CD4-positive, alpha-beta T cell (primary cell): ENCODE measurements at regions not wholly inside any gene's neighbourhood (a gene's known extent, or its start where the extent isn't known, plus 50 kb on each side); places are given as distances from the start of the nearest gene placed in this dataset.

Source experiments
- ATAC-seq: fragments of 200-7000 bp; cut with Tn5 transposase; one replicate; pipeline ENCODE4 v1.10.0; 2022; ENCODE audit warnings: mild to moderate bottlenecking; ENCODE audit not compliant: poor library complexity
- CTCF ChIA-PET: fragments of 350-600 bp; sonication (Branson Sonifier 250); formaldehyde crosslinking; loops from one replicate; lab custom pipeline; 2021; ENCODE audit warnings: antibody characterized with exemption, inconsistent platforms; lab: Charles Lee
- POLR2A ChIA-PET: fragments of 350-600 bp; sonication (Branson Sonifier 250); formaldehyde crosslinking; loops from one replicate; lab custom pipeline; 2021; ENCODE audit warnings: antibody characterized with exemption, inconsistent platforms; lab: Charles Lee
- DNase-seq, 14 experiments: peaks; one replicate each; pipeline ENCODE4 v3.0.0-alpha.2; 2013 to 2020; ENCODE audit warnings: mixed read lengths in 2 of 14
- H3K27ac ChIP-seq, 2 donors: one replicate each; pipeline versions ENCODE4 v1.5.1 to v1.7.0; 2013; ENCODE audit warnings: low read length in 2 of 2, low read depth in 1 of 2, mild to moderate bottlenecking in 1 of 2
- H3K27me3 ChIP-seq, 2 experiments: 1 replicate in 1 of 2; 2 replicates in 1 of 2; pipeline versions ENCODE4 v1.6.1 to v1.7.0; 2013; ENCODE audit warnings: low read length in 2 of 2, control low read depth in 1 of 2, mild to moderate bottlenecking in 1 of 2, moderate library complexity in 1 of 2; ENCODE audit not compliant: insufficient read depth in 2 of 2, control insufficient read depth in 1 of 2
- H3K36me3 ChIP-seq: one replicate; pipeline ENCODE4 v1.6.1; 2013; ENCODE audit warnings: low read length, control low read depth; ENCODE audit not compliant: insufficient read depth
- H3K4me1 ChIP-seq: one replicate; pipeline ENCODE4 v1.6.1; 2013; ENCODE audit warnings: low read length, control low read depth; ENCODE audit not compliant: insufficient read depth
- H3K4me3 ChIP-seq: one replicate; pipeline ENCODE4 v1.5.1; 2013; ENCODE audit warnings: mild to moderate bottlenecking, low read length, moderate library complexity
- H3K9me3 ChIP-seq, 2 experiments: 1 replicate in 1 of 2; 2 replicates in 1 of 2; pipeline versions ENCODE4 v1.6.1 to v1.7.0; 2013; ENCODE audit warnings: low read length in 2 of 2, mild to moderate bottlenecking in 2 of 2, control low read depth in 1 of 2, moderate library complexity in 1 of 2; ENCODE audit not compliant: control insufficient read depth in 1 of 2, insufficient read depth in 1 of 2
- H3K27ac Mint-ChIP-seq: one replicate; pipeline ENCODE4 v1.8.0; 2020; ENCODE audit warnings: mixed read lengths
- H3K27me3 Mint-ChIP-seq: one replicate; pipeline ENCODE4 v1.8.0; 2021; ENCODE audit warnings: mixed read lengths
- H3K36me3 Mint-ChIP-seq: one replicate; pipeline ENCODE4 v1.8.0; 2021; ENCODE audit warnings: low read depth, mixed read lengths
- H3K4me1 Mint-ChIP-seq: one replicate; pipeline ENCODE4 v1.8.0; 2021; ENCODE audit warnings: low read depth, mixed read lengths
- H3K4me3 Mint-ChIP-seq: one replicate; pipeline ENCODE4 v1.8.0; 2020; ENCODE audit warnings: mild to moderate bottlenecking, mixed read lengths
- H3K9me3 Mint-ChIP-seq: one replicate; pipeline ENCODE4 v1.8.0; 2020; ENCODE audit warnings: mixed read lengths
- CTCF ChIP-seq: fragments of 200-600 bp; IDR thresholded peaks from one replicate; pipeline ENCODE4 v1.8.0; 2022; ENCODE audit warnings: antibody characterized with exemption, mild to moderate bottlenecking
- intact Hi-C, 2 experiments: fragments of 100-400 bp; cut with DNase I in 1 of 2; cut with micrococcal nuclease in 1 of 2; formaldehyde crosslinking; loops; one replicate each; pipeline versions ENCODE4 v1.15.1 to v1.9.0; 2023 to 2025; cut with DNase I, micrococcal nuclease

- Mint-ChIP-seq H3K4me3 (no peak overlapping the region), H3K36me3 (no peaks in the 10 kb centered on the region), H3K9me3 (no peaks in the 10 kb centered on the region), H3K27me3 (no peaks in the 10 kb centered on the region), H3K27ac (no peak overlapping the region), H3K4me1 (peaks cover 9% of the 10 kb centered on the region)
- ChIA-PET POLR2A (no interaction called here), CTCF (no interaction called here)
- Histone ChIP-seq H3K27ac (no peak overlapping the region), H3K9me3 (peaks cover 0 to 5% of the 10 kb centered on the region in 2 experiments), H3K4me1 (no peaks in the 10 kb centered on the region), H3K27me3 (peaks cover 0 to 2% of the 10 kb centered on the region in 2 experiments), H3K4me3 (no peak overlapping the region), H3K36me3 (no peaks in the 10 kb centered on the region)
- no peak for DNase-seq
- no peak for TF ChIP-seq CTCF
- no peak for ATAC-seq
- intact Hi-C loops: no loop called here
These were observed 164.5 kb upstream of the TPM1 start for GRCh38 chr15:62878070-62878469.

- peaks cover 0 to 5% of the 10 kb centered on the region in 2 experiments for H3K9me3 ChIP-seq
- no peak for ATAC-seq
- H3K36me3 ChIP-seq: no peaks in the 10 kb centered on the region
- no peaks in the 10 kb centered on the region for H3K9me3 Mint-ChIP-seq
- no peak for TF ChIP-seq CTCF
- H3K27me3 Mint-ChIP-seq: no peaks in the 10 kb centered on the region
- no peaks in the 10 kb centered on the region for H3K4me1 ChIP-seq
- POLR2A ChIA-PET: no interaction called here
- no peak for DNase-seq
- intact Hi-C loops: no loop called here
- no peak overlapping the region for H3K27ac Mint-ChIP-seq
- peaks cover 9% of the 10 kb centered on the region for H3K4me1 Mint-ChIP-seq
- H3K4me3 ChIP-seq: no peak overlapping the region
- peaks cover 0 to 2% of the 10 kb centered on the region in 2 experiments for H3K27me3 ChIP-seq
- H3K4me3 Mint-ChIP-seq: no peak overlapping the region
- H3K27ac ChIP-seq: no peak overlapping the region
- H3K36me3 Mint-ChIP-seq: no peaks in the 10 kb centered on the region
- CTCF ChIA-PET: no interaction called here
These were observed 162.8 kb upstream of the TPM1 start for GRCh38 chr15:62879770-62880169.

GRCh38 chr15:62880278-62880677 lies 162.3 kb upstream of the TPM1 start:
- no peaks in the 10 kb centered on the region for H3K9me3 Mint-ChIP-seq
- Histone ChIP-seq H3K4me1 (no peaks in the 10 kb centered on the region), H3K36me3 (no peaks in the 10 kb centered on the region), H3K27ac (no peak overlapping the region), H3K9me3 (peaks cover 0 to 5% of the 10 kb centered on the region in 2 experiments), H3K4me3 (no peak overlapping the region), H3K27me3 (peaks cover 0 to 2% of the 10 kb centered on the region in 2 experiments)
- ATAC-seq (no peak), DNase-seq (no peak)
- no peak overlapping the region for H3K4me3 Mint-ChIP-seq
- no peak overlapping the region for H3K27ac Mint-ChIP-seq
- no peaks in the 10 kb centered on the region for H3K36me3 Mint-ChIP-seq
- H3K4me1 Mint-ChIP-seq: peaks cover 9% of the 10 kb centered on the region
- CTCF ChIA-PET: no interaction called here
- no peak for TF ChIP-seq CTCF
- intact Hi-C loops: no loop called here
- POLR2A ChIA-PET: no interaction called here
- peaks cover 1% of the 10 kb centered on the region for H3K27me3 Mint-ChIP-seq
